HFFc6 (cell line): ENCODE measurements at regions not wholly inside any gene's neighbourhood (a gene's known extent, or its start where the extent isn't known, plus 50 kb on each side); places are given as distances from the start of the nearest gene placed in this dataset.

Source experiments
- DNase-seq: peaks from one replicate; pipeline ENCODE4 v3.0.0-alpha.2; 2018
- H3K27ac Mint-ChIP-seq: 2 replicates; pipeline ENCODE4 v1.8.0; 2020; ENCODE audit warnings: mild to moderate bottlenecking, mixed read lengths
- H3K27me3 Mint-ChIP-seq: 2 replicates; pipeline ENCODE4 v1.8.0; 2021; ENCODE audit warnings: mild to moderate bottlenecking, moderate library complexity, mixed read lengths; ENCODE audit not compliant: insufficient read depth
- H3K36me3 Mint-ChIP-seq: 2 replicates; pipeline ENCODE4 v1.8.0; 2021; ENCODE audit warnings: low read depth, mixed read lengths
- H3K4me1 Mint-ChIP-seq: 2 replicates; pipeline ENCODE4 v1.8.0; 2020; ENCODE audit warnings: low read depth, mixed read lengths
- H3K4me3 Mint-ChIP-seq: 2 replicates; pipeline ENCODE4 v1.8.0; 2020; ENCODE audit warnings: mild to moderate bottlenecking, moderate library complexity, mixed read lengths
- H3K9me3 Mint-ChIP-seq: 2 replicates; pipeline ENCODE4 v1.8.0; 2020; ENCODE audit warnings: mild to moderate bottlenecking, mixed read lengths
- TF ChIP-seq, protein P1 (sequence below): fragments of 200-600 bp; sonication (generic); IDR thresholded peaks from 2 replicates; pipeline ENCODE4 v1.5.0; 2021; ENCODE audit warnings: antibody characterized with exemption, mild to moderate bottlenecking

DNA sequence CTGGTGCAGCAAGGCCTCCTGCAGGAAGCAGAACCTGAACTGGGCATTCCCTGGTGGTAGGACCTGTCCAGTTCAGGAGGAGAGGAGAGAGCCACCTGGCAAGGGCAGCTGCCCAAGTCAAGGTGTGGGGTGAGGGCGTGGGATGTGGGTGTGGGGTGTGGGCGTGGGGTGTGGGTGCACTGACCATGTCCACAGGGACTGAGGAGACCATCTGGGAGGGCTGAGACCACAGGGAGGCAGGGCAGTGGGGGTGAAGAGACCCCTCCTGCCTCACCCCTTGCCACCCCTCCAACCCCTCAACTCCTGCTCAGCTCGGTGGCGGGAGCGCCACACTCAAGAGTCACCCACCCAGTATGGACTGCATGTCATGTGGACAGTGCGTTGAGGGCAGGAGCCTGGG is 117.9 kb downstream of the CPZ start:
- Mint-ChIP-seq H3K27me3 (peaks cover 4% of the 10 kb centered on the region), H3K36me3 (0 out of 2 replicates have a peak, but pooled peaks cover 8% of the 10 kb centered on the region), H3K27ac (no peak overlapping the region), H3K4me3 (no peak overlapping the region), H3K9me3 (peaks cover 42% of the 10 kb centered on the region), H3K4me1 (no peaks in the 10 kb centered on the region)
- no peak for DNase-seq
- TF ChIP-seq, protein P1, sequence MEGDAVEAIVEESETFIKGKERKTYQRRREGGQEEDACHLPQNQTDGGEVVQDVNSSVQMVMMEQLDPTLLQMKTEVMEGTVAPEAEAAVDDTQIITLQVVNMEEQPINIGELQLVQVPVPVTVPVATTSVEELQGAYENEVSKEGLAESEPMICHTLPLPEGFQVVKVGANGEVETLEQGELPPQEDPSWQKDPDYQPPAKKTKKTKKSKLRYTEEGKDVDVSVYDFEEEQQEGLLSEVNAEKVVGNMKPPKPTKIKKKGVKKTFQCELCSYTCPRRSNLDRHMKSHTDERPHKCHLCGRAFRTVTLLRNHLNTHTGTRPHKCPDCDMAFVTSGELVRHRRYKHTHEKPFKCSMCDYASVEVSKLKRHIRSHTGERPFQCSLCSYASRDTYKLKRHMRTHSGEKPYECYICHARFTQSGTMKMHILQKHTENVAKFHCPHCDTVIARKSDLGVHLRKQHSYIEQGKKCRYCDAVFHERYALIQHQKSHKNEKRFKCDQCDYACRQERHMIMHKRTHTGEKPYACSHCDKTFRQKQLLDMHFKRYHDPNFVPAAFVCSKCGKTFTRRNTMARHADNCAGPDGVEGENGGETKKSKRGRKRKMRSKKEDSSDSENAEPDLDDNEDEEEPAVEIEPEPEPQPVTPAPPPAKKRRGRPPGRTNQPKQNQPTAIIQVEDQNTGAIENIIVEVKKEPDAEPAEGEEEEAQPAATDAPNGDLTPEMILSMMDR, result no peak

DNA sequence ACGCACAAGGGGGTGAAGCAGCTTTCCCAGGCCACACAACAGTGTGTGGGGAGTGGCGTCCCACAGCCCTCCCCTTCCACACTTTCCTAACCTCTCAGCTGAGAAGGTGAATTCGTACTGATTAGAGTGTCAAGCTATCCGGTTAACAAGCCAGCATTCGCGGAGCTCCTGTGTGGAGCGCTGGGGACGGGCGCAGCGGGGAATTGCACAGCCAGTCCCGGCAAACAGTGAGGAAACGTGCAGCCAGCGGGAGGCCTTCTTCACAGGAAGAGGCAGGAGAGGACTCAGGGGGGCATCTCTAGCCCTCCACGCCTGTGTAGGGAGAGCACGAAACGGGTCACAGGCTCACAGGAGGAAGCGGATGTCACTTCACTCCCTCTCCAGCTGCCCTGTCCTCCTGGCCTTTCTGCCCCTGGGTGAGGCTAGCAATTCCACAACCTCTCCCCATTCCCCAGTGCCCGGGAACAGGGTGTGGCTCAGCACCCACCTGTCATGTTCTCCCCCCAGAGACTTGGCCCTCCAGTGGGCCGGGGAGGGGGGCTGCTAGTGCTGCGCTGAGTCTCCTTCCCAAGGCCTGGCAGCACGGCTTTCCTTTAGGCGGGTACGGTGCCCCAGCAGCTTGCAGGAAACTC is 117.3 kb downstream of the CPZ start:
- H3K36me3 Mint-ChIP-seq, result 0 out of 2 replicates have a peak, but pooled peaks cover 8% of the 10 kb centered on the region
- no peak overlapping the region for H3K27ac Mint-ChIP-seq
- no peaks in the 10 kb centered on the region for H3K4me1 Mint-ChIP-seq
- peaks cover 4% of the 10 kb centered on the region for H3K27me3 Mint-ChIP-seq
- no peak overlapping the region for H3K4me3 Mint-ChIP-seq
- no peak for DNase-seq
- TF ChIP-seq, protein P1, result no peak
- peaks cover 42% of the 10 kb centered on the region for H3K9me3 Mint-ChIP-seq

DNA sequence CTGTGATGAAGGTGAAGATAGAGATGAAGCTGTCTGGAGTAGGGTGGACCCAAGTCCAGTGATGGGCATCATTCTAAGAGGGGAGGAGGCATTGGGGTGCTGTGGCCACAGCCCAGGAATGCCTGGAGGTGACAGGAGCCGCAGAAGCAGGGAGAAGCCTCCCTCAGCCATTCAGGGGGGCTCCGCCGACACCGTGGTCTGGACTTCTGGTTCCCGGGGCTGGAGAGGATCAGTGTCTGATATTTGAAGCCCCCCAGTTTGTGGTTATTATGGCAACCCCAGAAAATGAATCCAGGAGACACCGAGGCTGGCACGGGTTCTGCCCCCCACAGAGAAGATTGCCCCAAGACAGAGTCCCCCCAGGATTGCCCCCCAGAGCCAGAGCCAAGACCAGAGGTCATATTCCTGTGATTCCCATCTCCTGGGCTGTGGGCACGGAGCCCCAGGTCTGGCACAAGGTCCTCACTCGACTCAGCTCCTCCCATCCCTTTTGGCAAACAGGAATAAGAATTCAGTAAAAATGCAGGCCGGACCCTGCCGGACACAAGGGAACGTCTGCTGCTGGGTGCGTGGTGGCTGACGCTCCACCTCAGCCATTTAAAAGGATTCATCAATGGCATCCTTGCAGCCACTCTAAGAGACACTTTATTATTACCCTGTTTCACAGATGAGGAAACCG is 116.6 kb downstream of the CPZ start:
- TF ChIP-seq, protein P1, result no peak
- no peak for DNase-seq
- H3K27me3 Mint-ChIP-seq, result peaks cover 4% of the 10 kb centered on the region
- H3K36me3 Mint-ChIP-seq, result 0 out of 2 replicates have a peak, but pooled peaks cover 8% of the 10 kb centered on the region
- no peak overlapping the region for H3K27ac Mint-ChIP-seq
- H3K4me1 Mint-ChIP-seq, result no peaks in the 10 kb centered on the region
- peaks cover 42% of the 10 kb centered on the region for H3K9me3 Mint-ChIP-seq
- H3K4me3 Mint-ChIP-seq, result no peak overlapping the region

DNA sequence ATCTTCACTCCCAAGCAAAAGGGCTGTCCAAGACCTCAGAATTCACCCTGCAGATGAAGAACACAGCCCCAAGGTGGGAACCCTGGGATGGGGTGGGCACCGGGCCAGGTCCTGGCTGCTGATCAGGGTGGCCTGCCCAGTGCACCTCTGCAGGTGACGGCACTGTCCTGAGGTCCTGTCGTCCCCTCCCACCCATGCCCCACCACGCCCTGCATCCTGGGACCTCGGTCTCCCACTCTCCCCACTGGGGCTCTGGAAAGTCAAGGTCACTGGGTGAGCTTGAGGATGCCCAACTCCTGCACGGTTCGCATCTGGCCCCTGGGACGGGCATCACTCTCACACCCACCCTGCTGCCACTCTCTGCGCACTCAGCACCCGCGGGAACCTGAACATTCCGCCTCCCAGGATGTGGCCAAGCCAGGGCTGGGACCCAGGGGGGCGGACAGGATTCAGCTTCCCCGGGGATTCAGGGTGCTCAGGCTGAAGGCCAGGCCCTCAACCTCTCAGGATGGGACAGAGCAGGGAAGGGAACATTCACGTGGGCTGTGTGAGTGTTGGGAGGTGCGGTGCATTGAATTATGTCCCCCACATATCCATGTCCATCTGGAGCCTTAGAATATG is 115.9 kb downstream of the CPZ start:
- TF ChIP-seq, protein P1, result no peak
- Mint-ChIP-seq H3K27ac (no peak overlapping the region), H3K36me3 (0 out of 2 replicates have a peak, but pooled peaks cover 7% of the 10 kb centered on the region), H3K4me3 (no peak overlapping the region), H3K27me3 (peaks cover 4% of the 10 kb centered on the region), H3K4me1 (no peaks in the 10 kb centered on the region), H3K9me3 (peaks cover 38% of the 10 kb centered on the region)
- no peak for DNase-seq

DNA sequence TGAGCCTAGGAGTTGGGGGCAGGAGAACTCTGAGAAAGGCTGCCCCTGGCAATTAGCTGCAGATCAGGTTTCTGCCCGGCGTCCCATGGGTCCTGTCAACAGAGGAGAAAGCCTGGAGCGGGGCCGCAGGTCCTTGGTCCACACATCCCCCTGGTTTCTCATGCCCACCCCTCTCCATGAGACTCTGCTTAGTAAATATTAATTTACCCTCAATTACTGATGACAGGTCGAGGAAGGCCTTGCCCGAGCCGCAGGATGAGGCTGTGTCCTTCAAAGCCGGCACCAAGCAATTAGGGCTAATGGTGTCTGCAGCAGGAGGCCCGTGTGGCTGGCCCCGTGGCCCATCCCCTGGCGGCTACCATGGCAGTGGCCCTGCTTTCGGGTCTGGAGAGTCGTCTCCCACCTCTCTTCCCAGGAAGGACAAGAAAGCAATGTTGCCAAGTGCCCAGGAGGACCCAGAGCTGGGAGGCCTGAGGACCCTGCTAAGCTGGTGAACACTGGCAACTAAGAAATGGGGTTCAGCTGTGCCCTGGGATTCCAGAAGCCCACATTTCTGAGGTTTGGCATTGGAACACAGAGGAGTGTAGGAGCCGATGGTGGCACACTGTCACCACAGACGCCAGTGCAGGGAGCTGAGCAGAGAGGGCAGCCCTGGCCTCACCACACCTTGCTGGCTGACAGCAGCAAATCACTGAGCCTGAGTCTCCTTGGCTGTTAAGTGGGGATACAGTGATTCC is 114.6 kb downstream of the CPZ start:
- Mint-ChIP-seq H3K4me3 (no peak overlapping the region), H3K4me1 (no peaks in the 10 kb centered on the region), H3K27ac (no peak overlapping the region), H3K9me3 (peaks cover 25% of the 10 kb centered on the region), H3K27me3 (peaks cover 11% of the 10 kb centered on the region), H3K36me3 (no peaks in the 10 kb centered on the region)
- DNase-seq, result no peak
- TF ChIP-seq, protein P1, result no peak
